DLD1 (cell line): ENCODE measurements at regions not wholly inside any gene's neighbourhood (a gene's known extent, or its start where the extent isn't known, plus 50 kb on each side); places are given as distances from the start of the nearest gene placed in this dataset.

Source experiments
- in situ Hi-C: cut with HindIII; loops from 2 replicates; pipeline ENCODE4 v1.10.0; 2017; ENCODE audit warnings: low sequenced_read_pairs

DNA sequence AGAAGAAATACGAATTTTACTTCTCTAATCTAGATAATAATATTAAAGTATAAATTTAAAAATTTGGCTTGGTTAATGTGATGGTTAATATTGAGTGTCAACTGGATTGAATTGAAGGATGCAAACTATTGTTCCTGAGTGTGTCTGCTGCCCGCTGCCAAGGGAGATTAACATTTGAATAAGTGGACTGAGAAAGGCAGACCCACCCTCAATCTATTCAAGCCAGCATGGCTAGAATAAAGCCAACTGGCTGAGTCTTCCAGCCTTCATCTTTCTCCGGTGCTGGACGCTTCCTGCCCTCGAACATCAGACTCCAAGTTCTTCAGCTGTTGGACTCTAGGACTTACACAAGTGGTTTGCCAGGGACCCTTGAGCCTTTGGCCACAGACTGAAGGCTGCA is 152.7 kb downstream of the TBXT start:
- in situ Hi-C loops = no loop called here

DNA sequence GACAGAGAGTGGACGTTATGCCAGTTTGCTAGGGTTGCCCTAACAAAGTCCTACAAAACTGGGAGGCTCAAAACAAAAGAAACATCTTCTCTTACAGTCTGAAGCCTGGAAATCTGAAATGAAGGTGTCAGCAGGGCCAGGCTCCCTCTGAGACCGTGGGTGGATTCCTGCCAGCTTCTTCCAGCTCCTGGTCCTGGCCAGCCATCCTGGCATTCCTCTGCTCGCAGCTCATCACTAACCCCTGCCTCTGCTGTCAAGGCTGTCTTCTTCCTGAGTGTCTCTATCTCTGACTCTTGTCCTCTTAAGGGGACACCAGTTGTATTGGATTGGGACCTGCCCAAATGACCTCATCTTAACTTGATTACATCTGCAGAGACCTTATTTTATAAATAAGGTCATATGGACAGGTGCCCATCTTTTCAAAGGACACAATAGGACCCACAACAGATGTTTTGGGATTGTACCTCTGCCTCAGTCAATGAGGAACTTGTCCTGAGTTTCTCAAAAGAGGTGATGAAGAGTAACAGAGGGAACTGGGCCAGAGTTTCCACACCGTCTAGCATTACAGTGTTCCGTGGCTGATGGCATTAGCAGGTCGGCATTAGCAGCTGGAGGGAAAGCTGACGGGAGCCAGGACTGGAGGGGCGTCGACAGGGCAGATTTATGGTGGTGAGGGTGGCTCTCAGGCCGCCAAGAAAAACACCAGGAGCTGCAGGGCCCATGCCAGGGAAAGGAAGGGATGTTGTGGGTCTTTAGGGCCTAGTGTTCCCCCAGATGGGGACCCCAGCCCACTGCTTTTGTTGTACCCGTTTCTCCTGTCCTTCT is 157.3 kb downstream of the TBXT start:
- in situ Hi-C loops = no loop called here

DNA sequence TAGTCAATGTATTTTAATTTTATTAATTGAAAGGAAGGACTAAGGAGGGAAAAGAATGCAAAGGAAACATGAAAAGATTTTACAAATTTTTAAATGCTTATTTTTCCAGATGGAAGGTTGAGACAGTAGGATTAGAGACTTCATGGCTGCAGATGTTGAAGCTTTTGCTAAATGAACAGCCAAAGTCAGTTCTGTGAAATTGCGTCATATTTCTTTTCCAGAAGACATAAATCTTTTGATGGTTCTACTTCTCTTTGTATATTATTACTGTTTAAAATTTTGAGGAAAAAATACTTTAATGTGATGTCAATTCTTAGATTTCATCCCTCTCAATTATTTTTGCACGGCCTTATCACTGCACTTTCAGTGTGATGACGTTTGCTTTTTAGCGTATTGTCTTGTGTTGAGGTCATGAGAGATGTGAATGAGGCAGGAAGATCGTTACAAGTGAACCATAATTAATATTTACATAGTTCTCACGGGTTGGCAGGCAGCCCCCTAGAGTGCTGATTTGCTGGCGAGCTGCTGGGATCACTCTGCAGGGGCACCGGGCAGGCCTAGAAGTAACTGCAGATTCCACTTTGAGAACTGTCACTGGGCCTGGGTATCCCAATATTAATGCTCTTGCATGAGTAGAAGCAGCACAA is 158.1 kb downstream of the TBXT start:
- in situ Hi-C loops = no loop called here

DNA sequence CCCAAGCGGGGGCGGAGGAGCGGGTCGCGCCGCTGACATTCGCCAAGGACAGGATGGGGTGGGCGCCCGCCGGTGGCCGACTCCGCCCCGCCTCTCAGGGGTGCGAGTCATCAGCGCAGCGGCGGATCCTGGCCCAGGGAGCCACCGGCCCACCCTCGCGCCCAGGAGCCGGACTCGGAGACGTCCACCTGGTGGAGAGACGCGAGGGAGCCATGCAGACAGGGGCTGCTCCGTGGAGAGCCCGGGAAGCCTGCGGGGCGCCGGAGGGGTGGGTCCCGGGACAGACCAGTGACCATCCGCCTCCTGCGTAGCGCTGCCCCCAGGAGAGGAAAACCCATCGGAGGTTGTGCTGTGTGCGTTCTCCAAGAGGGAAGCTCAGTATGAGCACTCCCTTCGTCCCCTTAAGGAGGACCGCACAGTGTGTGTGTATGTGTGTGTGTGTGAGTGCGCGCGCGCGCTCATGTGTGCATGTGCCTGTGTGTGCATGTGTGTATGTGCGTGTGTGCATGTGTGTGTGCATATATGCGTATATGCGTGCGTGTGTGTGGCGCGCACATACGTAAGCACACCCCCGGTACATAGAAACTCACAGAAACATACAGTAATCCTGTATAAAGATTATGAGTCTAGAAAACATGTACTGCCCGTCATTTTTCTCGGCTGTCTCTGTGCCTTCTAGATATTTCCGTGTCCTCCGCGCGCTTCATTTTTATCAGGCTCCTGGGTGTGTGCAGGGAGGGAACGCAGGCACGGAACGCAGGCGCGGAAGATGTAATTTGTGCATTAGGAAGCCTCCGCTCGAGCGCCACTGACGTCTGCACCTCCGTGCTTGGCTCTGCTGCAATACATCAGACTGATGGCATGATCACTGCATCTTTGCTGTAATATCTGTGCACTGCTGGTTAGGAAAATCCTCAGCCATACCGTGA is 158.9 kb downstream of the TBXT start:
- in situ Hi-C loops = no loop called here

DNA sequence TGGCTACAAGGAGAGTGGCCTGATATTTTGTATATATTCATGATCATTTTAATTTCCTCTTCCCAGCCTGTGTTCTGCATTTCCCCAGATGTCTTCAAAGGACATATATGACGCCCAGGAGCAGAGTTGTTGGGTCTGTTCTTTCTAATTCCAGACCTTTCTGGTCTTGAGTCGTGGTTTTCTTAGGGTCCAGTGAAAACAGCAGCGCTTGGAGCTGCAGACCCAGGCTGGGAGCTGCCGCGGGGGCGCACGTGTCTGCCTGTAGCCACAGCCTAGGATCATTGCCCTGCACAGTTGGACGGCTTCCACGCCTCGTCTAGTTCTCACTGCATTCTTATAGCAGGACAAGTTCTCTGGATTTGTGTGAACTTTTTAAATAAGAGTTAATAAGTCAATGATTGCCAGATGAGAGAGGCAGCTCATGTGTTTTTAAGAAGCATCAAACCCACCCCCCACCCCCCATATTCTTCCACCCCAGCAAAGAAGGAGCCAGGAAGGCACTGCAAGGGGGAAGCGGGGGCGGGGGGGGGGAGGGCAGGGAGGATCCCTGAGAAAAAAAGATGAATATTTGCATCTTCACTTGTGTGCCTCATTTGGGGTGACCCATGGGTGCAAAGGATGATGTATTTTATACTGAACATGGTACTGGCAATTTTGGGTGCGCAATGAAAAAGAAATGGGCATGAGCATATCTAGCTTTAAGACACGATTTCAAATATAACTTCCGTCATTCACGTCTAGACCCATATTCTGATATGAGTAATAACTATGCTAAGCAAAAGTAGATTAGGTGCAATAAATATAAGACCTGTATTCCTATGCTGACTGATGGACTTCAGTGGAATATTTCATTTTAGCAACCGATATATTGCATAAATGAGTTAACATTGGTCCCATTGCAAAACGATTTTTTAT is 160.0 kb downstream of the TBXT start:
- in situ Hi-C loops = no loop called here

DNA sequence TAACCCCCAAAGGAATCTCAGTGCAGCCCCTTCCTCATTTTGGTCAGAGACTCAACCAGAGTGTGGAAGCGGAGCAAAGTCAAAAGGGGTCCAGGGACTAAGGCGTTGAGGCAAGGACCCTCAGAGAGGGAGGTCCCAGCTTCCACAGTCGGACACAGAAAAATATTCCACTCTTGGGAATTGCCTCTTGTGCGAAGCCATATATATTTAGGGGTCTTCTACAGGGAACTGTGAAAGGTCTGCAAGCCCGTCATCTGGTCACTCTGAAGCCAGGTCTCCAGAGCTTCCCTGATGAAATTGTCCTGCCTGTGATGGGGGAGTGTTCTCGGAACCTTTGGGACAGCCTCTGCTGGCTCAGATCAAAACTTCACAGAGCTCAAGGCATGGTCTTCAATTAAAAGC is 160.8 kb downstream of the TBXT start:
- in situ Hi-C loops = no loop called here

DNA sequence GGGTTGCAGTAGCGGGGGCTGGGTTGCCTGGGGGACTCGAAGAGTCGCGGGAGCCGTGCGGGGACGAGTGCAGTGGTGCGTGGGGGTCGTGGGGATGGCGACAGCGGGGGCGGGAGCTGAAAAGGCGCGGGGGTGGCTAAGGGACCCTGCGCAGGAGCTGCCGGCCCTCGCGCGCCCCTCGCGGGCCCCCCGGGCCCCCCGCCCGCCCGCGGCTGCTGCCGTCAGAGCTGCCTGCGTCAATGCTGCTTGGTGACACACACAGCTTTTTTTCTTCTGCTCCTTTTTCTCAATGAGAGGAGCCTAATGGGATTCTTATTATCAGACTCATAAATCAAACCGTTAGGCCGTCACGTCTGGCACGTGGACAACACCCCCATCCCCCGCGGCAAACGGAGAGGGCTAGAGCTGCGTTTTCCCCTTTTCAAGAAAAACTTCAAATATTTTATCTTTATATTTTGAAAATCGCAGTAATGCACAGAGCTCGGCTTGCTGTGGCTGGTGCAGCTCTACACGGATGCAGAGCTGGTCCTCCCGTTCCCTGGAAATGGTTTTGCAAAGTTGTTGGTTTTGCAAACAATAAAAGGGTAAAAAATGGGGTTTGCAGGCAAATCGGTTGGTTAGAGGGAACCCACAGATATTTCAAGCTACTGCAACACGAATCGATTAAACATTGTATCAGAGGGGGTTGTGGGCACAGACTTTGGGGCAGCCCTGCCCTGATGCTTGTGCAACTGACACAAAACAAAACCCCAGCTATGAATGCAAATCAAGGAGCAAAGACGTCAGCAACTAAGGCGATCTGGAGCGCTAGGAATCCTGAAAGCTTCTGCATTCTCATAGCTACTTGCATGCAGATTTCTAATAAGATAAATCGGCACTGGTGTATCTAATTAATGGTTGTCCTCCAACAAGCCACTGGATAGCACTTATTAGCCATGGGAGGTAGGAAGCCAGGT is 161.4 kb downstream of the TBXT start:
- in situ Hi-C loops = no loop called here

DNA sequence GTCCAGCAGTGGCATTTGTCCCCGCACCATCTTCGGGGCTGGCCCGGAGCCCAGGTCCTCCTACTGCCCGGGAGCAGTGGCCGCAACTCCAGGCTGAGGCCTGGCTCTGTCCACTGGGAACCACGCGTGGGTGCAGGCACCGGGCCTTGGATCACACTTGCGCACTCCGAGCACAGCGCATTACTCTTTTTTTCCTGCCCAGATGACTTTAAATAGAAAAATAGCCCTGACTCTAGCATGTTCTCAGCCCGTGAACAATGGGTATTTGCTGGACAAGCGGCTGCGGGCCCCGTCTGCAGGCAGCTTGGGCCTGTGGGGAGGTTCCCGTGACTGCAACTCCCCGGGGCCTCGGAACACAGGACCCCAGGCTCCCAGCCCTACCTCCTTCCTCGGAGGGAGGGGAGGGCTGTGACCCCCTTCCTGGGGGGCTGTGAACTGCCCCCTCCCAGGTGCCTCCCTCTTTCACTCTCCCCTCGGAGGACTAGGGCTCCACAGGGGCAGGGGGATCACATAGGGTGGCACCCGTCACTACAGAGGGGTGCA is 162.2 kb downstream of the TBXT start:
- in situ Hi-C loops = no loop called here

DNA sequence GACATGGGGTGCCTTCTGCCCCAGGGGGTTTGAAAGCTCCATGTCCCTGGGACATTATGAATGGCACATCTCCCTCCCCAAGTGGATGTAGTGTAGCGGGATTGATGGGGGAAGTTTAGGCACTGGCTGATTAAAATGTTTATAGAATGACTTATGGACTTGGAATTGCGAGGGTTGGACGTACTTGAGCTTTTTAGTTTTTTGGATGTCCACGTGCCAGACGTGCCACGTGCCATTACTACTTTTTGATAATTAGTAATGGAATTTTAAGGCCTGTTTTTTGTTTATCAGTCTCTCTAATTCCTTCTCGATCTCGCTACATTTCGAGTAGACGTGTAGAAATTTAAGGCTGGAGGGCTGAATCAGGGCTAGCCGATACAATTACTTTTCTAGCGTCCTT is 162.8 kb downstream of the TBXT start:
- in situ Hi-C loops = no loop called here

DNA sequence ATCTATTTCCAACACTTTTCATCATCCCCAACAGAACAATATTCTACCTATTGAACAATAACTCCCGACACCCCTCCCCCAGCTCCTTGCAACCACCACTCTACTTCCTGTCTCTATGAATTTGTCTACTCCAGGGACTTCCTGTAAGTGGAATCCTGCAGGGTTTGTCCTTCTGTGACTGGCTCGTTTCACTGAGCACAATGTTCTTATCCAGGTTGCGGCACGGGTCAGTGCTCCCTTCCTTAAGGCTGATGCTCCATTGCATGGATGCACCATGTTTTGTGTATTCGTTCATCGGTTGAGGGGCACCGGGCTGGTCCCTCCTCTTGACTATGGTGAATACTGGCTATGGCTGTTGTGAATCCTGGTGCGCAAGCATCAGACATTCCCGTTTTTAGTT is 163.2 kb downstream of the TBXT start:
- in situ Hi-C loops = no loop called here

DNA sequence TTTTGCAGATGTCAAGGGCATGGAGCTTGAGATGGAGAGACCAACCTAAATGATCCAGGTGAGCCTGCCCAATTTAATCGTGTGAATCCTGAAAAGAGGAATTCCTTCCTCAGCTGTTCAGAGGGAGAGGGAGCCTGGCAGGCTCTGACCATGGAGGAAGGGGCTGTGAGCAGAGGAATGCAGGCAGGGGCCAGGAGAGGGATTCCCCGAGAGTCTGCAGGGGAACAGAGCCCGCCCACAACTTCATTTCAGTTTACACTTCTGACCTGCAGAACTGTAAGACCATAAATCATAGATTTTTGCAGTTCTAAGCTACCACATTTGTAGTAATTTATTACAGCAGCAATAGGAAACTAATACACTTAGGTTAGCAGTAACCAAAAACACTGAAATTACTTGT is 164.1 kb downstream of the TBXT start:
- in situ Hi-C loops = no loop called here

DNA sequence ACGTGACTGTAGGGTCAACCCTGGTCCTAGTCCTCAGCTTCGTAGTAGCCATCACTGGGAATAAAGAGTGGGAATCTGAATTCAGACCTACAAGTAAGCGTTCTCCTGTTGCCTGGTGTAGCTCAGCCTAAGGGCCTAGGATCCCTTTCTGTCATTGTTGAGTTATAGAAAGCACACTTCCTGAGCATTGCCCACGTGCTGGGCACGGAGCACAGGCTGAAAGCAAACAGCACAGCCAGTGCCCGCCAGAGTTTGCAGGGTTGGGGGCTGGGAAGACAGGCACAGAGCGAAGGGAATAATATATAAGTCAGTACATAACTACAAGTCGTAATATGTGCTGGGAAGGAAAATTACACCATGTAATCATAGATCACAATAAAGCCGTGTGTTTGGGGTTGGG is 166.3 kb downstream of the TBXT start:
- in situ Hi-C loops = no loop called here

DNA sequence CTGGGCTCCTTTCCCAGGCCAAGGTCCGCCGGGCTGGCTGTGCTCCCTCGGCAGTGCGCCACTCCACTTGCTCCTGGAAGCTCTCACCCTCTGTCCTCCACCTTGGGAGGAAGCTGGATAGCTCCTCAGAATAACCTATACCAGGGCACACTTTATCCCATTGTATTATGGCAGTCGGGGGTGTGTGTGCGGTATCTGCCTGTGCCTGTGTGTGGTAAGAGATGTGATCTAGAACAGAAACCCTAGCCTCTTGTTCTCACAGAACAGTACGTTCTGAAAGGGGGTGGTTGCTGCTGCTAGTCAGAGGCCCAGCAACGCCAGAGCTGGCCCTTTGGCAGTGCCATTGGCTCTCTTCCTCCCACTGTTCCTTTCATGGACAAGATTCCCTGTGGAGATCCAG is 168.4 kb downstream of the TBXT start:
- in situ Hi-C loops = no loop called here

DNA sequence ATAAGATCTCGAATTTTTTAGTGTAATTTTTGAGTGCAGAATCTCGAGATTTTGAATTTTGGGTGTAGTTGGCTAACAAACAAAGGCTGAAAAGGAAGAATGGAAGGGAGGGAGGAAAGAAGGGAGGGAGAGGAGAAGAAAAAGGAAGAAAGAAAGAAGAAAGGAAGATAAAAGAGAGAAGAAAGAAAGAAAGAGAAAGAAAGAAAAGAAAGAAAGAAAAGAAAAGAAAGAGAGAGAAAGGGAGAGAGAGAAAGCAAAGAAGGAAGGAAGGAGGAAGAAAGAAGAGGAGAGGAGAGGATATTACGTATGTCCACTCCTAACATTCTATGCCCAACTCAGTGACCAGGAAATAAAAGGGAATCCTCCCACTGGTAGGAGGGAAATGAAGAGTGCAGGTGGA is 169.6 kb downstream of the TBXT start:
- in situ Hi-C loops = no loop called here

DNA sequence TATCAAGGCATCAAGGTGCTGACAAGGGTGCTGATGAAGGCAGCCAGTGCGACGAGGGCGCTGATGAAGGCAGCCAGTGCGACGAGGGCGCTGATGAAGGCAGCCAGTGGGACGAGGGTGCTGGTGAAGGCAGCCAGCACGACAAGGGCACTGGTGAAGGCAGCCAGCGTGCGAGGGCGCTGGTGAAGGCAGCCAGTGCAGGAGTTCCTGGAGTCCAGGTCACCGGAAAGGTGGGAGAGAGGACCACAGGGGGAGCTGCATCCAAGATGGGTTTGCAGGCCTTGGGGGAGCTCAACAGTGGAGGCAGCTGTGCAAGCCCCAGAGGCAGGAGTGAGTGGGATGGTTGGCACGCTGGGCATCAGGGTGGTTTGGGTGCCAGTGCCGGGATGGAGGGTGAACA is 176.3 kb downstream of the TBXT start:
- in situ Hi-C loops = no loop called here

DNA sequence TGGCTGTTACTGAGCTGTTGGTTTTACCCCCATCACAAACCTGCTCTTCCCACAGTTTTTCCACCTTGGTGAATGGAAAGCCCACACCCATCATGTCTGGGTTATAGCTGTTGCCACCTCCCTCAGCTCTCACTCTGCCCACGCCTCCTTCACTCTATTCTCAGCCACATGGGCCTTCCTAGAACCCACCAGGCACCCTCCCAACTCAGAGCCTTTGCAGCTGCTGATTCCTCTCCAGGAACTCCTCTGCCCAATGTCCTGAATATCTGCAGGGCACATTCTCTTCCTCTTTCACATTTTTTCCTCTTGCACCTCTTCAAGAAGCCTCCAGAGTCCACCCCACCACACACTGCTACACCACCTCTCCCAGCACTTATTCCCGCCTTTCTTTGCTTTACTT is 177.4 kb downstream of the TBXT start:
- in situ Hi-C loops = no loop called here

DNA sequence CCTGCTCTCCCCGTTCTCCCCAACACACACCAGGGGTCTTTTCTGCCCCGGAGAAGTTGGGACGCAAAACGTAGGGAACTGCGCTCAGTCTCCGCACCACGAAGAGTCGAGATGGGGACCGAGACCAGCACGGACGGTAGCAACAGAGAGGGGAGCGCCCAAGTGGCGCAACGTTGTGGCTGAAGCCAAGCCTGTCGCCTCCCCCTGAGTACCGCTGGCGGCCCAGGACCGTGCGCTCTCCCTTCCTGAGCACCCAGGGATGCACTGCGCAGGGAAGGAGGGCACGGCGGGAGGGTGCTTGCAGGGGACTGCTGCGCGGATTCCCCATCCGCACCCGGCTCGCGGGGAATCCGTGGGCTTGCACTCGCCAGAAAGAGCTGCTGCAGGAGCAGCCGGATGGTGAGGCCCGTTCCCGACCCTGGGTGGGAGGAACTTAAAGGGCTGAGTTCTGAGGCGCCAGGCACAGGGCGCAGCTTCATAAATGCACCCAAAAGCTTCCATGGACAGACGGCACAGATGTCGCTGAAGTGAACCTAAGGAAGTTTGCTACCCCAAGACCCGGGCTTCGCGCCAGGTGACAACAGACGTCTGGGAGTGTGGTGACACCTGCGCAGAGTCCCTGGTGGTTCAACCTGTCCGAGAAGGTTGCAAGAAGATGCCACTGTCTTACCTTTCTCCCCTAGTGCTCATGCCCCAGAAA is 178.7 kb downstream of the TBXT start:
- in situ Hi-C loops = no loop called here

DNA sequence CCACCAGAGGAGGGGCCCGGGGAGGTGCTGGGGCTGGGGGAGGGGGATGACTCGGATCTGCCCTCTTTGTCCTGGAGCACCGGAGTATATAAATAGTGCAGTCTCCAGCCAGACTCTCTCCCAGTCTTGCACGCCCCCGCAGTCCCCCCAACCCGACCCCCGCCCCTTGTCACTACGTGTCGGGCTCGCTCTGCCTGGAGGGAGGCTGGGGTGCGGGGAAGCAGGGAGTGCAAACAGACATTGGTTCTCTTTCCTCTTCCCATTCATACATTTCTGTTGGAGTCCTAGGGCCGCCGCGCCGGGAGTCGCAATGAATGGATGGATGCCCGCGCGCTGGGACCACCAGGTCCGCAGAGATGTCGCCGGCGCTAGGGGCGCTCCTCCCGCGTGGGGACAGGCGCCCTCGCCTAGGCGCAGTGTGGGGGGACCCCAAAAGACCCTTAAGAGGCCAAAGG is 179.3 kb downstream of the TBXT start:
- in situ Hi-C loops = no loop called here
